ENCODE measurements at regions not wholly inside any gene's neighbourhood (a gene's known extent, or its start where the extent isn't known, plus 50 kb on each side); places are given as distances from the start of the nearest gene placed in this dataset.

- no CpG with 5 or more reads among the region's 2 CpGs for WGBS (ENCODE audit: insufficient coverage)
- Histone ChIP-seq H4K20me1 (ENCODE audit: control insufficient read depth, insufficient read depth, low read length, poor library complexity, severe bottlenecking) (no peaks in the 10 kb centered on the region), H2AFZ (ENCODE audit: insufficient read depth, low read depth, low read length, poor library complexity, severe bottlenecking) (no peak overlapping the region), H3K4me1 (ENCODE audit: control insufficient read depth in 2 of 2, insufficient read depth in 2 of 2, low read length in 2 of 2) (no peaks in the 10 kb centered on the region), H3K4me3 (ENCODE audit: control extremely low read depth in 1 of 5, extremely low read depth in 1 of 5, insufficient read depth in 1 of 5, low read depth in 2 of 5, low read length in 4 of 5) (no peak overlapping the region), H3K27ac (ENCODE audit: low read length in 2 of 2) (no peak overlapping the region), H3K9me3 (ENCODE audit: control extremely low read depth in 1 of 3, control insufficient read depth in 2 of 3, insufficient read depth in 1 of 3, low read length in 2 of 3) (no peaks in the 10 kb centered on the region), H3K79me2 (ENCODE audit: control insufficient read depth, insufficient read depth, low read length) (no peaks in the 10 kb centered on the region), H3K4me2 (replicated peaks; ENCODE audit: low read depth, low read length, poor library complexity, severe bottlenecking) (no peak overlapping the region), H3K36me3 (replicated peaks in 1 of 2; ENCODE audit: control extremely low read depth in 1 of 2, control insufficient read depth in 1 of 2, extremely low read depth in 1 of 2, insufficient read depth in 2 of 2, low read length in 1 of 2) (no peaks in the 10 kb centered on the region), H3K27me3 (replicated peaks in 1 of 4; ENCODE audit: control extremely low read depth in 1 of 4, control insufficient read depth in 3 of 4, insufficient read depth in 4 of 4, low read length in 3 of 4) (no peaks in the 10 kb centered on the region), H3K9ac (ENCODE audit: low read length) (no peak overlapping the region)
- TF ChIP-seq, protein P1, sequence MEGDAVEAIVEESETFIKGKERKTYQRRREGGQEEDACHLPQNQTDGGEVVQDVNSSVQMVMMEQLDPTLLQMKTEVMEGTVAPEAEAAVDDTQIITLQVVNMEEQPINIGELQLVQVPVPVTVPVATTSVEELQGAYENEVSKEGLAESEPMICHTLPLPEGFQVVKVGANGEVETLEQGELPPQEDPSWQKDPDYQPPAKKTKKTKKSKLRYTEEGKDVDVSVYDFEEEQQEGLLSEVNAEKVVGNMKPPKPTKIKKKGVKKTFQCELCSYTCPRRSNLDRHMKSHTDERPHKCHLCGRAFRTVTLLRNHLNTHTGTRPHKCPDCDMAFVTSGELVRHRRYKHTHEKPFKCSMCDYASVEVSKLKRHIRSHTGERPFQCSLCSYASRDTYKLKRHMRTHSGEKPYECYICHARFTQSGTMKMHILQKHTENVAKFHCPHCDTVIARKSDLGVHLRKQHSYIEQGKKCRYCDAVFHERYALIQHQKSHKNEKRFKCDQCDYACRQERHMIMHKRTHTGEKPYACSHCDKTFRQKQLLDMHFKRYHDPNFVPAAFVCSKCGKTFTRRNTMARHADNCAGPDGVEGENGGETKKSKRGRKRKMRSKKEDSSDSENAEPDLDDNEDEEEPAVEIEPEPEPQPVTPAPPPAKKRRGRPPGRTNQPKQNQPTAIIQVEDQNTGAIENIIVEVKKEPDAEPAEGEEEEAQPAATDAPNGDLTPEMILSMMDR (IDR thresholded peaks at IDR 0.05) = no peak
- no peak for TF ChIP-seq EZH2 (IDR thresholded peaks at IDR 0.05; ENCODE audit: borderline replicate concordance, insufficient read depth, low read depth, low read length, poor library complexity, severe bottlenecking)
- ChIA-PET CTCF (no interaction called here), POLR2A (no interaction called here)
- no peak for DNase-seq
- Mint-ChIP-seq H3K4me1 (no peaks in the 10 kb centered on the region), H3K4me3 (no peak overlapping the region), H3K9me3 (ENCODE audit: insufficient read depth) (peaks cover 2% of the 10 kb centered on the region), H3K27ac (no peak overlapping the region), H3K27me3 (peaks cover 2% of the 10 kb centered on the region)
- ATAC-seq (ENCODE audit: low read depth) = no peak
- intact Hi-C loops (cut with micrococcal nuclease) = no loop called here
These were observed 181.5 kb upstream of the TRIM24 start for GRCh38 chr7:138278601-138279000.

GRCh38 chr7:138282997-138283396 is 177.1 kb upstream of the TRIM24 start:
- CTCF ChIA-PET = no interaction called here
- Histone ChIP-seq H3K9ac (ENCODE audit: low read length) (no peak overlapping the region), H3K4me3 (ENCODE audit: control extremely low read depth in 1 of 5, extremely low read depth in 1 of 5, insufficient read depth in 1 of 5, low read depth in 2 of 5, low read length in 4 of 5) (no peak overlapping the region), H3K4me2 (replicated peaks; ENCODE audit: low read depth, low read length, poor library complexity, severe bottlenecking) (no peak overlapping the region), H3K27ac (ENCODE audit: low read length in 2 of 2) (no peak overlapping the region), H3K9me3 (ENCODE audit: control extremely low read depth in 1 of 3, control insufficient read depth in 2 of 3, insufficient read depth in 1 of 3, low read length in 2 of 3) (no peaks in the 10 kb centered on the region), H3K36me3 (replicated peaks in 1 of 2; ENCODE audit: control extremely low read depth in 1 of 2, control insufficient read depth in 1 of 2, extremely low read depth in 1 of 2, insufficient read depth in 2 of 2, low read length in 1 of 2) (no peaks in the 10 kb centered on the region), H3K4me1 (ENCODE audit: control insufficient read depth in 2 of 2, insufficient read depth in 2 of 2, low read length in 2 of 2) (no peaks in the 10 kb centered on the region), H4K20me1 (ENCODE audit: control insufficient read depth, insufficient read depth, low read length, poor library complexity, severe bottlenecking) (no peaks in the 10 kb centered on the region), H2AFZ (ENCODE audit: insufficient read depth, low read depth, low read length, poor library complexity, severe bottlenecking) (no peak overlapping the region), H3K27me3 (replicated peaks in 1 of 4; ENCODE audit: control extremely low read depth in 1 of 4, control insufficient read depth in 3 of 4, insufficient read depth in 4 of 4, low read length in 3 of 4) (no peaks in the 10 kb centered on the region), H3K79me2 (ENCODE audit: control insufficient read depth, insufficient read depth, low read length) (no peaks in the 10 kb centered on the region)
- intact Hi-C loops (cut with micrococcal nuclease) = no loop called here
- H3K9me3 Mint-ChIP-seq (ENCODE audit: insufficient read depth) = no peaks in the 10 kb centered on the region
- no peak for ATAC-seq (ENCODE audit: low read depth)
- H3K4me3 Mint-ChIP-seq = no peak overlapping the region
- TF ChIP-seq, protein P1 (IDR thresholded peaks at IDR 0.05) = no peak
- TF ChIP-seq EZH2 (IDR thresholded peaks at IDR 0.05; ENCODE audit: borderline replicate concordance, insufficient read depth, low read depth, low read length, poor library complexity, severe bottlenecking) = no peak
- H3K4me1 Mint-ChIP-seq = no peaks in the 10 kb centered on the region
- WGBS (ENCODE audit: insufficient coverage) = 73% methylated on average over 1 of the region's 5 CpGs
- DNase-seq = no peak
- POLR2A ChIA-PET = no interaction called here
- H3K27ac Mint-ChIP-seq = no peak overlapping the region
- H3K27me3 Mint-ChIP-seq = peaks cover 3% of the 10 kb centered on the region
